ENCODE measurements at regions not wholly inside any gene's neighbourhood (a gene's known extent, or its start where the extent isn't known, plus 50 kb on each side); places are given as distances from the start of the nearest gene placed in this dataset.

- TF ChIP-seq CTCF (IDR thresholded peaks at IDR 0.05; ENCODE audit: insufficient read depth, low read depth, low read length), result no peak
- TF ChIP-seq EZH2 (IDR thresholded peaks at IDR 0.05; ENCODE audit: insufficient read depth, low read length), result no peak
- peaks cover 4% of the 10 kb centered on the region for H3K9me3 Mint-ChIP-seq (ENCODE audit: unreplicated experiment)
Measured at GRCh38 chr5:51872144-51872543, 488.9 kb downstream of the ISL1 start.

GRCh38 chr5:51881901-51882300, 498.7 kb downstream of the ISL1 start:
- Mint-ChIP-seq H3K9me3 (ENCODE audit: unreplicated experiment) (no peaks in the 10 kb centered on the region), H3K4me3 (ENCODE audit: unreplicated experiment) (no peak overlapping the region), H3K36me3 (ENCODE audit: low read depth, unreplicated experiment) (no peaks in the 10 kb centered on the region), H3K27ac (ENCODE audit: unreplicated experiment) (no peak overlapping the region), H3K27me3 (ENCODE audit: low read depth, unreplicated experiment) (no peaks in the 10 kb centered on the region), H3K4me1 (ENCODE audit: low read depth, unreplicated experiment) (peaks cover 15% of the 10 kb centered on the region)
- Histone ChIP-seq H3K36me3 (ENCODE audit: insufficient read depth, low read length) (no peaks in the 10 kb centered on the region), H3K4me1 (ENCODE audit: insufficient read depth, low read length) (no peaks in the 10 kb centered on the region), H3K27me3 (ENCODE audit: insufficient read depth, low read length) (no peaks in the 10 kb centered on the region), H4K20me1 (ENCODE audit: insufficient read depth, low read length) (no peaks in the 10 kb centered on the region), H3K4me3 (ENCODE audit: insufficient read depth, low read depth, low read length) (no peak overlapping the region), H3K27ac (ENCODE audit: low read depth, low read length) (no peak overlapping the region), H2AFZ (ENCODE audit: low read depth, low read length) (no peak overlapping the region), H3K9ac (ENCODE audit: low read length) (no peak overlapping the region), H3K9me3 (ENCODE audit: insufficient read depth, low read depth, low read length) (no peaks in the 10 kb centered on the region), H3K79me2 (ENCODE audit: insufficient read depth, low read length) (no peaks in the 10 kb centered on the region), H3K4me2 (ENCODE audit: low read length) (no peak overlapping the region)
- no peak for TF ChIP-seq CTCF (IDR thresholded peaks at IDR 0.05; ENCODE audit: insufficient read depth, low read depth, low read length)
- TF ChIP-seq EZH2 (IDR thresholded peaks at IDR 0.05; ENCODE audit: insufficient read depth, low read length), result no peak
- DNase-seq (ENCODE audit: low read depth), result no peak
- FAIRE-seq, result no peak

More at GRCh38 chr5:51872144-51872543, 488.9 kb downstream of the ISL1 start:
- DNase-seq (ENCODE audit: low read depth), result no peak
- Histone ChIP-seq H3K36me3 (ENCODE audit: insufficient read depth, low read length) (no peaks in the 10 kb centered on the region), H4K20me1 (ENCODE audit: insufficient read depth, low read length) (no peaks in the 10 kb centered on the region), H3K9ac (ENCODE audit: low read length) (no peak overlapping the region), H3K4me2 (ENCODE audit: low read length) (no peak overlapping the region), H3K27ac (ENCODE audit: low read depth, low read length) (no peak overlapping the region), H3K27me3 (ENCODE audit: insufficient read depth, low read length) (no peaks in the 10 kb centered on the region), H3K4me3 (ENCODE audit: insufficient read depth, low read depth, low read length) (no peak overlapping the region), H2AFZ (ENCODE audit: low read depth, low read length) (no peak overlapping the region), H3K4me1 (ENCODE audit: insufficient read depth, low read length) (no peaks in the 10 kb centered on the region), H3K79me2 (ENCODE audit: insufficient read depth, low read length) (no peaks in the 10 kb centered on the region), H3K9me3 (ENCODE audit: insufficient read depth, low read depth, low read length) (peaks cover 2% of the 10 kb centered on the region)
- no peak overlapping the region for H3K4me3 Mint-ChIP-seq (ENCODE audit: unreplicated experiment)
- peaks cover 2% of the 10 kb centered on the region for H3K36me3 Mint-ChIP-seq (ENCODE audit: low read depth, unreplicated experiment)
- H3K4me1 Mint-ChIP-seq (ENCODE audit: low read depth, unreplicated experiment), result no peaks in the 10 kb centered on the region
- FAIRE-seq, result no peak
- H3K27ac Mint-ChIP-seq (ENCODE audit: unreplicated experiment), result no peak overlapping the region
- H3K27me3 Mint-ChIP-seq (ENCODE audit: low read depth, unreplicated experiment), result no peaks in the 10 kb centered on the region

GRCh38 chr5:51882647-51883046, 499.4 kb downstream of the ISL1 start:
- Histone ChIP-seq H3K9ac (ENCODE audit: low read length) (no peak overlapping the region), H3K27me3 (ENCODE audit: insufficient read depth, low read length) (no peaks in the 10 kb centered on the region), H3K4me2 (ENCODE audit: low read length) (no peak overlapping the region), H3K27ac (ENCODE audit: low read depth, low read length) (no peak overlapping the region), H3K4me3 (ENCODE audit: insufficient read depth, low read depth, low read length) (no peak overlapping the region), H3K9me3 (ENCODE audit: insufficient read depth, low read depth, low read length) (no peaks in the 10 kb centered on the region), H3K79me2 (ENCODE audit: insufficient read depth, low read length) (no peaks in the 10 kb centered on the region), H4K20me1 (ENCODE audit: insufficient read depth, low read length) (no peaks in the 10 kb centered on the region), H3K4me1 (ENCODE audit: insufficient read depth, low read length) (no peaks in the 10 kb centered on the region), H2AFZ (ENCODE audit: low read depth, low read length) (no peak overlapping the region), H3K36me3 (ENCODE audit: insufficient read depth, low read length) (no peaks in the 10 kb centered on the region)
- Mint-ChIP-seq H3K27me3 (ENCODE audit: low read depth, unreplicated experiment) (no peaks in the 10 kb centered on the region), H3K4me1 (ENCODE audit: low read depth, unreplicated experiment) (peaks cover 15% of the 10 kb centered on the region), H3K4me3 (ENCODE audit: unreplicated experiment) (no peak overlapping the region), H3K27ac (ENCODE audit: unreplicated experiment) (no peak overlapping the region), H3K36me3 (ENCODE audit: low read depth, unreplicated experiment) (no peaks in the 10 kb centered on the region), H3K9me3 (ENCODE audit: unreplicated experiment) (no peaks in the 10 kb centered on the region)
- TF ChIP-seq EZH2 (IDR thresholded peaks at IDR 0.05; ENCODE audit: insufficient read depth, low read length) (no peak), CTCF (IDR thresholded peaks at IDR 0.05; ENCODE audit: insufficient read depth, low read depth, low read length) (no peak)
- FAIRE-seq (no peak), DNase-seq (ENCODE audit: low read depth) (no peak)

All from astrocyte (in vitro differentiated cells and primary cell).